ENCODE measurements at regions not wholly inside any gene's neighbourhood (a gene's known extent, or its start where the extent isn't known, plus 50 kb on each side); places are given as distances from the start of the nearest gene placed in this dataset.

GRCh38 chr11:32039149-32039548 is 51.7 kb upstream of the RCN1 start:
- H3K36me3 ChIP-seq (ENCODE audit: insufficient read depth) = no peaks in the 10 kb centered on the region
- H3K27me3 ChIP-seq (ENCODE audit: insufficient read depth, low read depth) = no peaks in the 10 kb centered on the region
- no peak overlapping the region for H3K4me3 ChIP-seq (IDR thresholded peaks at IDR 0.05; ENCODE audit: insufficient read depth, low read depth, low read length)
- no peak overlapping the region for H2AFZ ChIP-seq (ENCODE audit: low read depth)
- H3K9ac ChIP-seq = no peak overlapping the region
- H3K27ac ChIP-seq = no peak overlapping the region
- no peak overlapping the region for H3K4me2 ChIP-seq
- no peaks in the 10 kb centered on the region for H3K79me2 ChIP-seq (ENCODE audit: insufficient read depth, low read depth)
- H3K4me1 ChIP-seq (ENCODE audit: low read depth, poor library complexity, severe bottlenecking) = no peaks in the 10 kb centered on the region
- TF ChIP-seq CTCF (conservative IDR thresholded peaks at IDR 0.05; ENCODE audit: low read depth, low read length) = no peak
- no peaks in the 10 kb centered on the region for H4K20me1 ChIP-seq (ENCODE audit: insufficient read depth)

GRCh38 chr11:32034680-32035079 is 56.2 kb upstream of the RCN1 start:
- Histone ChIP-seq H3K27ac (no peak overlapping the region), H3K79me2 (ENCODE audit: insufficient read depth, low read depth) (no peaks in the 10 kb centered on the region), H3K36me3 (ENCODE audit: insufficient read depth) (no peaks in the 10 kb centered on the region), H3K4me2 (no peak overlapping the region), H3K9ac (no peak overlapping the region), H3K4me3 (IDR thresholded peaks at IDR 0.05; ENCODE audit: insufficient read depth, low read depth, low read length) (no peak overlapping the region), H3K27me3 (ENCODE audit: insufficient read depth, low read depth) (no peaks in the 10 kb centered on the region), H3K4me1 (ENCODE audit: low read depth, poor library complexity, severe bottlenecking) (no peaks in the 10 kb centered on the region), H2AFZ (ENCODE audit: low read depth) (no peak overlapping the region), H4K20me1 (ENCODE audit: insufficient read depth) (no peaks in the 10 kb centered on the region)
- TF ChIP-seq CTCF (conservative IDR thresholded peaks at IDR 0.05; ENCODE audit: low read depth, low read length) = no peak

DNA sequence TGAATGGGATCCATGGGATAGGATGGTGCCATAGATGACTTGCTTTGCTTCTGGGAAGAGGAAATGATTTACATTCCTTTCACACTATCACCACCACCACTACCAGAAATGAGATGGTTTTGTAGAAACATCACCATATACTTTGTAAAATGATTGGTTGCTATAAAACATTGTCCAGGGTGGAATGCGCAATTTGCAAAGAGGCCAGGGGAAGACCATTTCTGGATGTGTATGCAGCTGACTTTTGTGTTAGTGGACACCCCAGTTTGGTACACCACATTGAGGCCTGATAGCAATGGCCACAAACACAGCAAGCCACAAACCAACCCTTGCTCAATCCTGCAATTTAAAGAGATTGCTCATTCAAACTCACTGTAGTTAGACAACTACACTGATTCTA is 56.7 kb upstream of the RCN1 start:
- H3K9ac ChIP-seq = no peak overlapping the region
- no peak overlapping the region for H3K27ac ChIP-seq
- no peaks in the 10 kb centered on the region for H3K4me1 ChIP-seq (ENCODE audit: low read depth, poor library complexity, severe bottlenecking)
- no peak overlapping the region for H3K4me3 ChIP-seq (IDR thresholded peaks at IDR 0.05; ENCODE audit: insufficient read depth, low read depth, low read length)
- no peaks in the 10 kb centered on the region for H3K27me3 ChIP-seq (ENCODE audit: insufficient read depth, low read depth)
- H3K36me3 ChIP-seq (ENCODE audit: insufficient read depth) = no peaks in the 10 kb centered on the region
- TF ChIP-seq CTCF (conservative IDR thresholded peaks at IDR 0.05; ENCODE audit: low read depth, low read length) = no peak
- H4K20me1 ChIP-seq (ENCODE audit: insufficient read depth) = no peaks in the 10 kb centered on the region
- no peaks in the 10 kb centered on the region for H3K79me2 ChIP-seq (ENCODE audit: insufficient read depth, low read depth)
- no peak overlapping the region for H3K4me2 ChIP-seq
- no peak overlapping the region for H2AFZ ChIP-seq (ENCODE audit: low read depth)

GRCh38 chr11:32033491-32033890 is 57.4 kb upstream of the RCN1 start:
- H3K79me2 ChIP-seq (ENCODE audit: insufficient read depth, low read depth) = no peaks in the 10 kb centered on the region
- H3K9ac ChIP-seq = no peak overlapping the region
- H3K36me3 ChIP-seq (ENCODE audit: insufficient read depth) = no peaks in the 10 kb centered on the region
- H3K27ac ChIP-seq = no peak overlapping the region
- H3K4me2 ChIP-seq = no peak overlapping the region
- no peaks in the 10 kb centered on the region for H3K4me1 ChIP-seq (ENCODE audit: low read depth, poor library complexity, severe bottlenecking)
- H3K4me3 ChIP-seq (IDR thresholded peaks at IDR 0.05; ENCODE audit: insufficient read depth, low read depth, low read length) = no peak overlapping the region
- TF ChIP-seq CTCF (conservative IDR thresholded peaks at IDR 0.05; ENCODE audit: low read depth, low read length) = no peak
- no peak overlapping the region for H2AFZ ChIP-seq (ENCODE audit: low read depth)
- H3K27me3 ChIP-seq (ENCODE audit: insufficient read depth, low read depth) = no peaks in the 10 kb centered on the region
- H4K20me1 ChIP-seq (ENCODE audit: insufficient read depth) = no peaks in the 10 kb centered on the region

- no peak for TF ChIP-seq CTCF (conservative IDR thresholded peaks at IDR 0.05; ENCODE audit: low read depth, low read length)
- Histone ChIP-seq H3K4me1 (ENCODE audit: low read depth, poor library complexity, severe bottlenecking) (no peaks in the 10 kb centered on the region), H3K36me3 (ENCODE audit: insufficient read depth) (no peaks in the 10 kb centered on the region), H3K4me2 (no peak overlapping the region), H4K20me1 (ENCODE audit: insufficient read depth) (no peaks in the 10 kb centered on the region), H2AFZ (ENCODE audit: low read depth) (no peak overlapping the region), H3K9ac (no peak overlapping the region), H3K27ac (no peak overlapping the region), H3K27me3 (ENCODE audit: insufficient read depth, low read depth) (no peaks in the 10 kb centered on the region), H3K4me3 (IDR thresholded peaks at IDR 0.05; ENCODE audit: insufficient read depth, low read depth, low read length) (no peak overlapping the region), H3K79me2 (ENCODE audit: insufficient read depth, low read depth) (no peaks in the 10 kb centered on the region)
Observed at GRCh38 chr11:32033067-32033466, 57.8 kb upstream of the RCN1 start.

All from KMS-11 (cell line).